Right lobe of liver (tissue), 4 donors: ENCODE measurements at regions not wholly inside any gene's neighbourhood (a gene's known extent, or its start where the extent isn't known, plus 50 kb on each side); places are given as distances from the start of the nearest gene placed in this dataset.

Experiments
- CTCF ChIP-seq, 4 donors: fragments of 200-600 bp in 3 of 4; fragments of 450-650 bp in 1 of 4; IDR thresholded peaks; one replicate each; pipeline versions ENCODE4 v1.5.1 to v1.8.0; 2016 to 2022; ENCODE audit warnings: antibody characterized with exemption in 4 of 4, mild to moderate bottlenecking in 2 of 4
- POLR2A ChIP-seq: fragments of 450-650 bp; IDR thresholded peaks from one replicate; pipeline ENCODE4 v1.6.1; 2017; ENCODE audit warnings: antibody characterized with exemption, mild to moderate bottlenecking
- donor health status: DM: no; HTN: no; CAD: no.
- donor health status: DM: no; HTN: no; CAD: no.
- donor health status: DM: no; HTN: yes; CAD: no.

- TF ChIP-seq CTCF (IDR thresholded peaks at IDR 0.05): no peak
- TF ChIP-seq POLR2A: no peak
These were observed 91.1 kb downstream of the ENC1 start for GRCh38 chr5:74549384-74549783.
